ENCODE measurements at regions not wholly inside any gene's neighbourhood (a gene's known extent, or its start where the extent isn't known, plus 50 kb on each side); places are given as distances from the start of the nearest gene placed in this dataset.
A peak's percentile ranks its signal among the peaks of the same experiment; 100 is the strongest.
"Not testable (repeated sequence)": the region's sequence is repeated elsewhere in the genome, so short reads cannot be mapped to it uniquely, and the experiment has no call there.

DNA sequence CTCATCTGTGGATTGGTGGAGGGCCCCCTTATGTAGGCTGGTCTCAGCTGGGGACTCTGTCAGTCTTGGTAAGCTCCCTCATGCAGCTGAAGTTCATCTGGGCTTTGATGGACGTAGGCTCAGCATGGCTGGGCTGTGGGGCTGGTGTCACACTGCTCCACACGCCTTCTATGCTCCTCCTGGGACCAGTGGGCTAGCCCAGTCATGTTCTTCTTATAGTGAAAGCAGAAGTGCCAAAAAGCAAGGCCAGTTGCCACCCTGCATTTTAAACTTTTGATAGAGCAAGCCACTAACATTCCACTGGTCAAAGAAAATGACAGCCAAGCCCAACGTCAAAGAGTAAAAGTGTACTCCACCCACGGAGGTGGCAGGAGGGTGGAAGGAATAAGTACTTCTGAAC, 165.5 kb downstream of the MEX3B start:
- no peak overlapping the region for H3K27ac Mint-ChIP-seq
- Histone ChIP-seq H3K4me3 (ENCODE audit: low read length) (no peak overlapping the region), H3K9me3 (ENCODE audit: control insufficient read depth, low read length) (no peaks in the 10 kb centered on the region), H3K4me1 (ENCODE audit: control insufficient read depth, insufficient read depth, low read length) (no peaks in the 10 kb centered on the region), H3K27ac (ENCODE audit: low read depth, low read length) (no peak overlapping the region), H3K9ac (ENCODE audit: extremely low read depth, low read length, poor library complexity, severe bottlenecking) (no peak overlapping the region), H3K27me3 (ENCODE audit: control insufficient read depth, insufficient read depth, low read length, poor library complexity, severe bottlenecking) (no peaks in the 10 kb centered on the region), H3K36me3 (ENCODE audit: control insufficient read depth, insufficient read depth, low read length) (no peaks in the 10 kb centered on the region)
- H3K9me3 Mint-ChIP-seq, result peaks cover 13% of the 10 kb centered on the region
- TF ChIP-seq, protein P1, sequence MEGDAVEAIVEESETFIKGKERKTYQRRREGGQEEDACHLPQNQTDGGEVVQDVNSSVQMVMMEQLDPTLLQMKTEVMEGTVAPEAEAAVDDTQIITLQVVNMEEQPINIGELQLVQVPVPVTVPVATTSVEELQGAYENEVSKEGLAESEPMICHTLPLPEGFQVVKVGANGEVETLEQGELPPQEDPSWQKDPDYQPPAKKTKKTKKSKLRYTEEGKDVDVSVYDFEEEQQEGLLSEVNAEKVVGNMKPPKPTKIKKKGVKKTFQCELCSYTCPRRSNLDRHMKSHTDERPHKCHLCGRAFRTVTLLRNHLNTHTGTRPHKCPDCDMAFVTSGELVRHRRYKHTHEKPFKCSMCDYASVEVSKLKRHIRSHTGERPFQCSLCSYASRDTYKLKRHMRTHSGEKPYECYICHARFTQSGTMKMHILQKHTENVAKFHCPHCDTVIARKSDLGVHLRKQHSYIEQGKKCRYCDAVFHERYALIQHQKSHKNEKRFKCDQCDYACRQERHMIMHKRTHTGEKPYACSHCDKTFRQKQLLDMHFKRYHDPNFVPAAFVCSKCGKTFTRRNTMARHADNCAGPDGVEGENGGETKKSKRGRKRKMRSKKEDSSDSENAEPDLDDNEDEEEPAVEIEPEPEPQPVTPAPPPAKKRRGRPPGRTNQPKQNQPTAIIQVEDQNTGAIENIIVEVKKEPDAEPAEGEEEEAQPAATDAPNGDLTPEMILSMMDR (conservative IDR thresholded peaks at IDR 0.05), result no peak
- no peak for DNase-seq
- peaks cover 11% of the 10 kb centered on the region for H3K27me3 Mint-ChIP-seq (ENCODE audit: insufficient read depth)
- WGBS, 2 experiments (ENCODE audit: insufficient coverage in 1 of 2, insufficient read length in 1 of 2), result 84% methylated on average over 2 to 4 of the region's 4 CpGs
- H3K4me3 Mint-ChIP-seq, result no peak overlapping the region
- H3K4me1 Mint-ChIP-seq, result peaks cover 5% of the 10 kb centered on the region
- H3K36me3 Mint-ChIP-seq (ENCODE audit: low read depth), result peaks cover 5% of the 10 kb centered on the region

DNA sequence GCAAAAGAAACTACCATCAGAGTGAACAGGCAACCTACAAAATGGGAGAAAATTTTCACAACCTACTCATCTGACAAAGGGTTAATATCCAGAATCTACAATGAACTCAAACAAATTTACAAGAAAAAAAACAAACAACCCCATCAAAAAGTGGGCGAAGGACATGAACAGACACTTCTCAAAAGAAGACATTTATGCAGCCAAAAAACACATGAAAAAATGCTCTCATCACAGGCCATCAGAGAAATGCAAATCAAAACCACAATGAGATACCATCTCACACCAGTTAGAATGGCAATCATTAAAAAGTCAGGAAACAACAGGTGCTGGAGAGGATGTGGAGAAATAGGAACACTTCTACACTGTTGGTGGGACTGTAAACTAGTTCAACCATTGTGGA, 170.1 kb downstream of the MEX3B start:
- not testable (repeated sequence) for H3K27me3 ChIP-seq (ENCODE audit: control insufficient read depth, insufficient read depth, low read length, poor library complexity, severe bottlenecking); DNase-seq; H3K4me3 Mint-ChIP-seq; H3K4me1 Mint-ChIP-seq; H3K9ac ChIP-seq (ENCODE audit: extremely low read depth, low read length, poor library complexity, severe bottlenecking); H3K9me3 ChIP-seq (ENCODE audit: control insufficient read depth, low read length); H3K36me3 ChIP-seq (ENCODE audit: control insufficient read depth, insufficient read depth, low read length); H3K4me3 ChIP-seq (ENCODE audit: low read length); H3K27ac Mint-ChIP-seq; H3K4me1 ChIP-seq (ENCODE audit: control insufficient read depth, insufficient read depth, low read length); H3K27ac ChIP-seq (ENCODE audit: low read depth, low read length); H3K36me3 Mint-ChIP-seq (ENCODE audit: low read depth)
- peaks cover 17% of the 10 kb centered on the region for H3K9me3 Mint-ChIP-seq
- WGBS, 2 experiments (ENCODE audit: insufficient coverage in 1 of 2, insufficient read length in 1 of 2), result 83% methylated on average over 1 of the region's 1 CpG; no CpG with 5 or more reads in 1 of the 2 experiments
- H3K27me3 Mint-ChIP-seq (ENCODE audit: insufficient read depth), result peaks cover 11% of the 10 kb centered on the region

GRCh38 chr15:81870746-81871106, 175.1 kb downstream of the MEX3B start:
- 35% methylated on average over 12 of the region's 29 CpGs; no CpG with 5 or more reads in 1 of the 2 experiments for WGBS, 2 experiments (ENCODE audit: insufficient coverage in 1 of 2, insufficient read length in 1 of 2)
- not testable (repeated sequence) for H3K27ac ChIP-seq (ENCODE audit: low read depth, low read length)

DNA sequence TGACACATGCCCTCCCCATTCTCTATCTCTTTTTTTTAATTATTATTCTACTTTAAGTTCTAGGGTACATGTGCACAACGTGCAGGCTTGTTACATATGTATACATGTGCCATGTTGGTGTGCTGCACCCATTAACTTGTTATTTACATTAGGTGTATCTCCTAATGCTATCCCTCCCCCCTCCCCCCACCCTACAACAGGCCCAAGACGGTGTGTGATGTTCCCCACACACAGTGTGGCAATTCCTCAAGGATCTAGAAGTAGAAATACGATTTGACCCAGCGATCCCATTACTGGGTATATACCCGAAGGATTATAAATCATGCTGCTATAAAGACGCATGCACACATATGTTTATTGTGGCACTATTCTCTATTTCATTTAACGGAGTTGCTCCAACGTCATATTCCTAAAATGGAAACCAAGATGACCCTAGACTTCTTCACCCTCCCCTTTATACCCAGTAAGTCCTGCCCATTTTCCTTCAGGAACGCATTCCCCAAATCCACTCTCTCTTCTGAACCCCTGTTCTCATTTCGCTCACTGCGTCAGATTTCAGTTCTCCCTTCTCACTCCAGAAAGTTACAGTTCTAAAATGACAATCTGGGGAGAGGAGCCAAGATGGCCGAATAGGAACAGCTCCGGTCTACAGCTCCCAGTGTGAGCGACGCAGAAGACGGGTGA, 175.6 kb downstream of the MEX3B start:
- H3K36me3 ChIP-seq (ENCODE audit: control insufficient read depth, insufficient read depth, low read length); H3K9me3 ChIP-seq (ENCODE audit: control insufficient read depth, low read length); H3K27me3 ChIP-seq (ENCODE audit: control insufficient read depth, insufficient read depth, low read length, poor library complexity, severe bottlenecking); H3K4me1 Mint-ChIP-seq; H3K9me3 Mint-ChIP-seq; H3K27me3 Mint-ChIP-seq (ENCODE audit: insufficient read depth); H3K4me1 ChIP-seq (ENCODE audit: control insufficient read depth, insufficient read depth, low read length); H3K27ac ChIP-seq (ENCODE audit: low read depth, low read length): not testable (repeated sequence)
- Mint-ChIP-seq H3K4me3 (peak overlapping the region; percentile 68), H3K36me3 (ENCODE audit: low read depth) (peaks cover 25% of the 10 kb centered on the region), H3K27ac (peak overlapping the region; percentile 92)
- Histone ChIP-seq H3K9ac (ENCODE audit: extremely low read depth, low read length, poor library complexity, severe bottlenecking) (peak overlapping the region; percentile 48), H3K4me3 (ENCODE audit: low read length) (peak overlapping the region; percentile 78)
- peak; percentile 54 for DNase-seq
- WGBS, 2 experiments (ENCODE audit: insufficient coverage in 1 of 2, insufficient read length in 1 of 2), result 63 to 77% methylated on average over 10 of the region's 16 CpGs

More at GRCh38 chr15:81870746-81871106, 175.1 kb downstream of the MEX3B start:
- H3K36me3 ChIP-seq (ENCODE audit: control insufficient read depth, insufficient read depth, low read length); H3K4me1 ChIP-seq (ENCODE audit: control insufficient read depth, insufficient read depth, low read length); H3K27me3 ChIP-seq (ENCODE audit: control insufficient read depth, insufficient read depth, low read length, poor library complexity, severe bottlenecking); H3K9me3 Mint-ChIP-seq; DNase-seq; H3K9ac ChIP-seq (ENCODE audit: extremely low read depth, low read length, poor library complexity, severe bottlenecking); H3K4me1 Mint-ChIP-seq; H3K9me3 ChIP-seq (ENCODE audit: control insufficient read depth, low read length); H3K27me3 Mint-ChIP-seq (ENCODE audit: insufficient read depth): not testable (repeated sequence)
- peak overlapping the region; percentile 68 for H3K4me3 Mint-ChIP-seq
- peaks cover 22% of the 10 kb centered on the region for H3K36me3 Mint-ChIP-seq (ENCODE audit: low read depth)
- H3K27ac Mint-ChIP-seq, result peak overlapping the region; percentile 92
- H3K4me3 ChIP-seq (ENCODE audit: low read length), result peak overlapping the region; percentile 78

Data from endodermal cell (in vitro differentiated cells).